Breast epithelium (tissue), 4 donors: ENCODE measurements at regions not wholly inside any gene's neighbourhood (a gene's known extent, or its start where the extent isn't known, plus 50 kb on each side); places are given as distances from the start of the nearest gene placed in this dataset.

Source experiments
- DNase-seq, 2 donors: peaks; one replicate each; pipeline ENCODE4 v3.0.0-alpha.2; 2019; ENCODE audit warnings: low spot score in 2 of 2
- H3K27ac ChIP-seq, 2 donors: fragments of 200-600 bp; sonication (generic) in 1 of 2; one replicate each; pipeline ENCODE4 v1.5.1; 2016 to 2019; ENCODE audit warnings: mild to moderate bottlenecking in 1 of 2
- H3K27me3 ChIP-seq, 2 donors: fragments of 200-600 bp; sonication (generic) in 1 of 2; one replicate each; pipeline versions ENCODE4 v1.5.1 to v1.6.0; 2017 to 2019; ENCODE audit warnings: control low read depth in 1 of 2, mild to moderate bottlenecking in 1 of 2
- H3K36me3 ChIP-seq: fragments of 200-600 bp; one replicate; pipeline ENCODE4 v1.5.1; 2019
- H3K4me1 ChIP-seq, 2 donors: fragments of 200-600 bp; sonication (generic); one replicate each; pipeline ENCODE4 v1.5.1; 2016 to 2019; ENCODE audit warnings: control low read depth in 1 of 2
- H3K4me3 ChIP-seq, 3 donors: fragments of 200-600 bp; sonication (generic); 1 replicate in 2 of 3; 2 replicates in 1 of 3; pipeline ENCODE4 v1.5.1; 2016 to 2019; ENCODE audit warnings: mild to moderate bottlenecking in 3 of 3, moderate library complexity in 2 of 3
- H3K9me3 ChIP-seq, 2 donors: fragments of 200-600 bp; sonication (generic) in 1 of 2; one replicate each; pipeline ENCODE4 v1.5.1; 2016 to 2019; ENCODE audit warnings: control low read depth in 1 of 2
- CTCF ChIP-seq, 3 donors: fragments of 450-650 bp; IDR thresholded peaks; one replicate each; pipeline ENCODE4 v1.5.1; 2016 to 2017; ENCODE audit warnings: antibody characterized with exemption in 3 of 3, mild to moderate bottlenecking in 3 of 3, moderate library complexity in 3 of 3
- POLR2A ChIP-seq: fragments of 450-650 bp; IDR thresholded peaks from one replicate; pipeline ENCODE4 v1.6.1; 2016; ENCODE audit warnings: antibody characterized with exemption, mild to moderate bottlenecking, moderate library complexity
- POLR2AphosphoS5 ChIP-seq, 3 donors: sonication (generic); formaldehyde crosslinking; IDR thresholded peaks; one replicate each; pipeline ENCODE4 v1.6.1; 2017; ENCODE audit warnings: antibody characterized with exemption in 3 of 3
- intact Hi-C: fragments of 100-400 bp; cut with DNase I; formaldehyde crosslinking; loops from one replicate; pipeline ENCODE4 v1.15.1; 2023; ENCODE audit warnings: low total_unique reads

- Histone ChIP-seq H3K36me3 (no peaks in the 10 kb centered on the region), H3K4me1 (no peaks in the 10 kb centered on the region), H3K27me3 (no peaks in the 10 kb centered on the region), H3K4me3 (no peak overlapping the region), H3K9me3 (no peaks in the 10 kb centered on the region), H3K27ac (no peak overlapping the region)
- TF ChIP-seq POLR2AphosphoS5 (IDR thresholded peaks at IDR 0.05), result no peak
- DNase-seq, result no peak
- intact Hi-C loops, result no loop called here
These were observed 336.6 kb upstream of the GATB start for GRCh38 chr4:152097371-152097770.

- no peak for DNase-seq
- no peaks in the 10 kb centered on the region for H3K4me1 ChIP-seq
- intact Hi-C loops, result no loop called here
- no peaks in the 10 kb centered on the region for H3K36me3 ChIP-seq
- TF ChIP-seq POLR2A (no peak), POLR2AphosphoS5 (IDR thresholded peaks at IDR 0.05) (no peak), CTCF (IDR thresholded peaks at IDR 0.05) (no peak)
- no peaks in the 10 kb centered on the region for H3K9me3 ChIP-seq
- H3K27me3 ChIP-seq, result no peaks in the 10 kb centered on the region
- H3K4me3 ChIP-seq, result no peak overlapping the region
- no peak overlapping the region for H3K27ac ChIP-seq
These were observed 334.9 kb upstream of the GATB start for GRCh38 chr4:152095701-152096070.

GRCh38 chr4:152094970-152095700 is 334.3 kb upstream of the GATB start:
- no peak for TF ChIP-seq POLR2AphosphoS5 (IDR thresholded peaks at IDR 0.05)
- no peak for TF ChIP-seq CTCF (IDR thresholded peaks at IDR 0.05)
- TF ChIP-seq POLR2A, result no peak
- no peak for DNase-seq
- intact Hi-C loops, result no loop called here

GRCh38 chr4:152091405-152091804 is 330.6 kb upstream of the GATB start:
- no peak overlapping the region for H3K27ac ChIP-seq
- H3K4me1 ChIP-seq, result no peaks in the 10 kb centered on the region
- no peaks in the 10 kb centered on the region for H3K27me3 ChIP-seq
- DNase-seq, result no peak
- no peak overlapping the region for H3K4me3 ChIP-seq
- TF ChIP-seq CTCF (IDR thresholded peaks at IDR 0.05) (no peak), POLR2AphosphoS5 (IDR thresholded peaks at IDR 0.05) (no peak), POLR2A (no peak)
- H3K36me3 ChIP-seq, result no peaks in the 10 kb centered on the region
- H3K9me3 ChIP-seq, result no peaks in the 10 kb centered on the region
- intact Hi-C loops, result no loop called here

More at GRCh38 chr4:152094970-152095700, 334.3 kb upstream of the GATB start:
- Histone ChIP-seq H3K27ac (no peak overlapping the region), H3K27me3 (no peaks in the 10 kb centered on the region), H3K4me1 (no peaks in the 10 kb centered on the region), H3K9me3 (no peaks in the 10 kb centered on the region), H3K4me3 (no peak overlapping the region), H3K36me3 (no peaks in the 10 kb centered on the region)

- TF ChIP-seq POLR2AphosphoS5 (IDR thresholded peaks at IDR 0.05), result no peak
- Histone ChIP-seq H3K9me3 (no peaks in the 10 kb centered on the region), H3K4me1 (no peaks in the 10 kb centered on the region), H3K36me3 (no peaks in the 10 kb centered on the region), H3K27ac (no peak overlapping the region), H3K27me3 (no peaks in the 10 kb centered on the region), H3K4me3 (no peak overlapping the region)
- intact Hi-C loops, result no loop called here
- DNase-seq, result no peak
These were observed 329.7 kb upstream of the GATB start for GRCh38 chr4:152090543-152090942.

GRCh38 chr4:152089584-152089983 is 328.8 kb upstream of the GATB start:
- intact Hi-C loops, result no loop called here
- DNase-seq, result no peak
- H3K36me3 ChIP-seq, result no peaks in the 10 kb centered on the region
- no peak overlapping the region for H3K27ac ChIP-seq
- H3K27me3 ChIP-seq, result no peaks in the 10 kb centered on the region
- TF ChIP-seq POLR2A (no peak), POLR2AphosphoS5 (IDR thresholded peaks at IDR 0.05) (no peak), CTCF (IDR thresholded peaks at IDR 0.05) (no peak)
- H3K9me3 ChIP-seq, result no peaks in the 10 kb centered on the region
- H3K4me3 ChIP-seq, result no peak overlapping the region
- no peaks in the 10 kb centered on the region for H3K4me1 ChIP-seq
